ENCODE measurements at regions not wholly inside any gene's neighbourhood (a gene's known extent, or its start where the extent isn't known, plus 50 kb on each side); places are given as distances from the start of the nearest gene placed in this dataset.
A peak's percentile ranks its signal among the peaks of the same experiment; 100 is the strongest.

DNA sequence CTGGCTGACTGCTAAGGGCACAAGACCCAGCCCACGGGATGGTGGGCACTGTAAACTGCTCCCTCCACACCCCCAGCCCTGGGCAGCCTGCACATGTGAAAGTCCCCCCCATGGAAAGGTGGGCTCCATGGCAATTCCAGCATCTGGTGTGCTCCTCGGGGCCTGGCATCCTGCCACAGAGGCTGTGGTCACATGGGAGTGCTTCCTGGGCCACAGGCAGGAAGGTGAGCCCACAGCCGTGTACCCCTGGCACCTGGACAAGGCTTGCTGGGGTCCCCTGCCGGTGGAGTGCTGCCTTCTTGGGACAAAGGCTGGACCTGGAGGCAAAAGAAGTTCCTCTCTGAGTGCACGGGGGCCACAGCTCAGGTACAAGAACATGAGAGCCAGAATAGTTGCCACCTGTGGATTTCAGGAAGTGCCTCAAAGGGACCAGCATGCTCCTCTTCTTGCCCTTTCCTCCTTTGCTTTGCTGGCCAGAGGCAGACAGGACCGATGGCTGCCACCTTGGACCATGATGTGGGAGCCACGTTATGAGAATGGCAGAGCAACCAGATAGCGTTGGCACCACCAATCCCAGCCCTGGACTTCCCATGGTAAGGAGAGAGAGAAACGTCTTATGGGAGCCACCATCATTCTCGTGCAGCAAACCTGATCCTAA, 120.2 kb upstream of the MLN start:
- no peak for DNase-seq (ENCODE audit: low read depth)

DNA sequence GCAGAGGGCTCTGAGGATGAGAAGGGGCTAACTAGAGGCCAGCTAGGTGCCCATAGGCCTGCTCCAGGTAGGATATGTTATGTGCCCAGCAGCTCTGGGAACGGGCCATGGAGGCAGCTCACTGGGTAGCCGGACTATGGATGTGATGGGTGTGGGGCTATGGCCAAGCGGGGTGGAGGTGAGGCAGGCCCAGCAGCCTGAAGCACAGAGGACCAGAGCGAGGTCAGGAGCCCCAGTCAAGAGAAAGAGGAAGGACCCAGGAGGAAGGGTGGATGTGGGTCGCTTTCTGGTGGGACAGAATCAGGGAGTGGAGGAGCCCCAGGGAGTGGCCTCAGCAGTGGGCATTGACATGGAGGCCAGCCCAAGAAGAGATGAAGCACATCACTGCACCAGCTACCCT, 117.9 kb upstream of the MLN start:
- no peak for DNase-seq (ENCODE audit: low read depth)

DNA sequence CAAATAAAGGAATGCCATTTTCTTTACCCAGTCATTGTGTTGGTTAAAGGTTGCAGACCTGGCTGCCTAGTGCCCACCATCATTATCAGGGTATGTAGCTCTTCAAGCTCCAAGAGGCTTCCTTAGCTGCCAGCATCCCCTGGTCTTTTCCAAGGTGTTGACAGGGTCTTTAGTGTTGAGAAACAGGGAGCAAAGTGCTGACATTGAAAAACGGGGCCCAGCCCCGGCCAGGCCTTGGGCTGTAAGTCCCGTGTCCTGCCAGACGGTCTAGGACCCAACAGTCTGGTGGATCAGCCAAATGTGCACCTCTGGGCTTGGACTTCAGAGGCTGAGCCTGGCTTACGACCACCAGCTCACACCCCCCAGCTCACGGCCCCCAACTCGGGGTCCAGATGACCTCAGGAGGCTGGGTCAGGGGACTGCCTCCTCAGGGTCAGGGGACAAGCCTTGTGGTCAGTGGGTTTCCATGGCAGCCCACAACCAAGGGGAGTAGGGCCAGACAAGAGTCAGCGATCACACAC, 114.4 kb upstream of the MLN start:
- no peak for DNase-seq (ENCODE audit: low read depth)

DNA sequence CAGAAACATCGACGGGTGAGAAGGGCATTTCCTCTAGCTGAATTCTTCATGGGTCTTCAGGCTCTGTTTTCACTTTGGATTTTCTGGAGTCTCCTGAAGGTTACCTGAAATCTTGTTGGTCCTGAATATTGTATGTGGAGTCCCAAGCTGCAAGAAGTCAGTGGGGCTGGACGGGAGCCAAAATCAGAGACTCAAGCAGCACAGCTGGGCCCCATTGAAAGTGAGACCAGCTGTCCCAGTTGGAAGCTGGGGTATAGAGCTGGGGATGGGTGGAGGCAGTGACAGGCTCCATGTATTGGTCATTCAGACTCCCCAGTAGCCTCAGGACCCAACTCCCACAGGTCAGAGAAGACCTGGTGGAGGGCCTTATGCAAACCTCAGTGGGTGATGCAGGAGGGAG, 111.3 kb upstream of the MLN start:
- DNase-seq (ENCODE audit: low read depth) = no peak

DNA sequence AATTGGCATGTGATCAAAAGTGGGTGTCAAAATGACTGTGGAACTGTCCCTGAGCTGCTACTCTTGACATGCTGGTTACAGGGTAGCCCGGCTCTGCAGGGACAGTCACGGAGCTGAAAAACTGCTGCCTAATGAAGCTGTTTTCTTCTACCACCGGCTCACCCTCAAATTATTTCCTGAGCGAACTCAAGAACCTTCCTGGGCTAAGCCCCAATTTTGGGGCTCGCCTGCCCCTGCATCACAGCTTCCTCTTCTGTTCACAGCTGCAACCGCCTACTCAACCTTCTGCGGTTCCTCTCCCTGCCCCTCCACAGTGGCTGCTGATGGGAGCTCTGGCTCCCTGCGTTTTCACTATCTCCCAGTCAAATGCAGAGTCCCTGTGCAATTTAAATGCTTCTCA, 110.8 kb upstream of the MLN start:
- DNase-seq (ENCODE audit: low read depth) = peak; percentile 14

DNA sequence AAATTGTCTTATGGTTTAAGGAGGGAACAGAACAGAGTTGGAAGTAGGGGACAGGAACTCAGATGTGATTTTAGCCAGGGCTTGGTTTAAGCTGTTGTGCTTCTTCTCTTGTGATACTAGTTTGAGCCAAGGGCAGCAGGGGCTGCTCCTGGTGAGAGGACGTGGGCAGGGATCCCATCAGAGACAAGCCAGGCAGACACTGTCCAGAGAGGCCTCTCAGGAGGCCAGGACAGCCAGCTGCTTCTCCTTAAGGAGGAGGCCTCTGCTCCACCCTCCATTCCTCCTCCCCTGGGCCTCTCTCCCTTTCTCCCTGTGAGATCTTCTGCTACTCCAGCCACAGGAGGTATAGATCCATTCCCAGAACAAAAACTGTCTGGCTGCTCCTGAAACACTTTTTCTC, 108.4 kb upstream of the MLN start:
- no peak for DNase-seq (ENCODE audit: low read depth)

DNA sequence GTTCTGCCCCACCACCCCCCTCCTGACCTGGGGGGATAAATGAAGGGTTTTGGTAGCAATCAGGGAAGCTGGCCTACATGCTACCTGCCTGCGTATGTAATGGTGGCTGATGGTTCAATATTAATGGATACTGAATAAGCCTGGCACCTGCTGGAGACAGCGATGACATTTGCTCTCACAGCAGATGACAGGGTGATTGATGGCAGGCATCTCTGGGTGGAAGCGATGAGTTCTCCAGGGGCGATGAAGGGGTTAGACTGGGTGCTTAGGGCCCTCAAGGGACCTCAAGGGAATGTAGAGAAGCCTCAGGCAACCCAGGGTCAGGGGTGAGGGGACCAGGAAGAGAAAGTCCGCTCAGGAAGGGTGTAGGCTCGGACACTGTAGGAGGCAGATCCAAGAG, 107.7 kb upstream of the MLN start:
- no peak for DNase-seq (ENCODE audit: low read depth)

DNA sequence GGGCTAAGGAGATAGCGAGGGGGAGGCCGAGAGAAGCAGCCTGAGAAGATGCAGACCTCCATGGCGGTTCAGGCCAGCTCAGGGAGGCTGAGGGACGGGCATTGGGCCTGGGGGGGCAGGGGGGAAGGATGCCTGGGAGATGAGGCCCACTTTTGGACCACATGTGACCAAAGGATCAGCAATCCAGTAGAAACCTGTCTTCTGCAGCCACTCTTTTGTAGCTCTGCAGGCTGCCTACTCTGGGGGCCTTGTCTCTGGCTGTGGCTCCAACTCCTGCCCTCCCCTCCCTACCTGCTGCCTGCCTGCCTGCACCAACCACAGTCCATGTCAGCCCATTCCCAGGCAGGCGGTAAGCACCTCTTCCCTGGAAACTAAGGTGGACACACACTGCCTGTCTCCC, 106.8 kb upstream of the MLN start:
- DNase-seq (ENCODE audit: low read depth) = no peak

DNA sequence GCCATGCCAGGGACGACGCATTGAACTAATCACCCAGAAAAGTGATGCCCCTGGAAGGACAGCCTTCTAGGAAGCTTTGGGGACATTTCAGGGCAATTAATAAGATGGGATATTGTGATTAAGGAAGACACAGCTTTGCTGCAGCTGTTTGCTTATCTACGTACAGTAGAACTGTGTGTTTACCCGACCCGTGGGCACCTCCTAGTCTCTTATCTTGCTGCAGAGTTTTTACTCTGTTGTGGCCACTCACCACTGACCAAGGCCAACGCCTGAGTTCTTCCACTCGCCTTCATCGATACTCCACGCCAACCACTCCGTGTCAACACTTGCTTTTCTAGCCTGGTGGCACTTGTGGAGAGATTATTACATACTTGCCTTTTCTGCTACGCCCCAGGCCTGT, 105.9 kb upstream of the MLN start:
- no peak for DNase-seq (ENCODE audit: low read depth)

DNA sequence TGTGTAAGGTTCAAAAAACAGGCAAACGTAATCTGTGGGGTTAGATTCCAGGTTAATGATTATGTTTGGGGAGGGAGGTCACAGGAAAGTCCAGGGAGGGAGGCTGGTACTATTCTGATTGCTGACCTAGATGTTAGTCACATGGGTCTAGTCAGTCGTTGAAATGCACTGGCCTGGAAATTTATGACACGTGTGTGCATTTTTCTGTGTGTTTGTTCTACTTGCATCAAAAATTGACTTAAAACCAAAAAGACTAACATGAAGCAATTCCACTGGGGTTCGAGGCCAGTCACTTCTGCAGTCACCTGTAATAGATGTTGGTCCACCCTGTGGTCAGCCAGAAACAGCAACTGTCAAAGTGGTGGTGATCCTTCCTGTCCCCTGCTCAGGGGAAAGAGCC, 104.2 kb upstream of the MLN start:
- DNase-seq (ENCODE audit: low read depth) = no peak

DNA sequence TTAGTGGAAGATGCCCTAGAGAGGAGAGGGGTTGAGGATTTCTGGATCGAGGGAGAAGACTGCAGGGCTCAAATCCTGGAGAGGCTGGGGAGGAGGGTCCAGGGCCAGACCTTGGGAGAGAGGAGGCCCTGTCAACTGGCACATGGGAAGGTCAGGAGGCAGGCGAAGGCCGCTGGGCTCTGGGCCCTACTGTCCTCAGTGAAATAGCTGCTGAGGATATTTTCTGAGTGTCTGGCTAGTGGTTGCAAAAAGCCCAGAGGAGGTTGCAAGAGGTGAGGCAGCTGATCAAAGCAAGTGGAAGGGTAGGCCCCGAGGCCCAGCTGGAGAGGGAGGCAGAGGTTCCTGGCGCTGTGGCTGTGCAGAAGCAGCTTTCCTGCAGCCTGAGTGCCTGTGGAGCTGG, 103.4 kb upstream of the MLN start:
- DNase-seq (ENCODE audit: low read depth) = no peak

DNA sequence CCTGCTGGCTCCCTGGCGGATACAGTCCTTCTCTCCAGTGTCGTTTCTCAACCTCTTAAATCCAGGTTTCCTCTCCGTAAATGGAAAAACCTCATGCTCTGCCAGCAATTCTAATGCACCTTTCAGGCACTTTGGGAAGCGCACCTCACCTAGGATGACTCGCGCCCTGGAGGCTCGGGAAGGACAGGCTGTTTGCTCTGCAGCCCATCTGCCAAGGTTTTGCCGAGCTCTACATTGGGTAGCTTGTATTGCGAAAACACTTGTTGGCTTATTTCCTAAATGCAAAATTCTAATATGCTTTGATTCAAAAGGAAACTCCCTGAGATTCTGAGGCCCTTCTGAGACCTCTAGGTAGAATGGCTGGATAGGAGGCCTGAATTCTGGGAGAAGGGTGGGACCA, 102.6 kb upstream of the MLN start:
- no peak for DNase-seq (ENCODE audit: low read depth)

DNA sequence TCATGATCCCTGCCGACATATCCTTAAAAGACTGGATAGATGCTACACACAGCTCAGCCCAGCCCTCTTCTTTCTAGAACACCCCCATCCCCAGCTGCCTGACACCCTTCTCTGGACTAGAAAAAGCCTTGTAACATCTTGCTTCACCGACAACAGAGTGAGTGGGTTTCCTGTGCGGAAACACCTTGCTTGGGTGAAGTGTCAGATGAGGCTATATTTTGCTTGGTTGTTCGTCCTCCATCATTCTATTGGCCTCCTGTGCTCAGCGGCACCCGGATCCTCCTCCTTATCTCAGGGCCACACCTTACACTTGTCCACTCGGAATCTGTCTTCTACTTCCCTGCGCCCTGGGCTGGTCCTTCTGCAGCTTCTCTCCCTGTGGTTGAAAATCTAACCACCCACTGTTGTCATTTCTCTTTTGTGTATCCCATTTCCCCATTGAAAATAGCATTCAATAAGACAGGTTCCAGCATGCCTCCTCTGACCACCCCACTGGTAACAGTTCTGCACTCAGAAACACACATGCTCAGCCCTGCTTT, 101.3 kb upstream of the MLN start:
- DNase-seq (ENCODE audit: low read depth) = peak; percentile 38

DNA sequence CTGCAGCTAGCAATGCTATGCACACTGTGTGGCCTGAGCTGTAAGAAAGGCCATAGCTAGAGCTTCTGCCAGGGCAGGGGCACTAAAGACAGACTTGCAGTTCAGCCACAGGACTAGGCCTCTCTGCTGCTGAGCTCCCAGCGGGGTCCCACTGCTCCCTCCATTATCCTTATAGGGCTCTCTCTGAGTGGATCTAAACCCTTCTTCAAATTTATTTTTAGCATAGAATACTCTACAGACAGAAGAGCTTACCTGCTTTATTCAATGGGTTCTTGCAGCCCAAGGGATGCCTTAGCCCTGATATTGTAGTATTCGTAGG, 100.9 kb upstream of the MLN start:
- DNase-seq (ENCODE audit: low read depth) = no peak

DNA sequence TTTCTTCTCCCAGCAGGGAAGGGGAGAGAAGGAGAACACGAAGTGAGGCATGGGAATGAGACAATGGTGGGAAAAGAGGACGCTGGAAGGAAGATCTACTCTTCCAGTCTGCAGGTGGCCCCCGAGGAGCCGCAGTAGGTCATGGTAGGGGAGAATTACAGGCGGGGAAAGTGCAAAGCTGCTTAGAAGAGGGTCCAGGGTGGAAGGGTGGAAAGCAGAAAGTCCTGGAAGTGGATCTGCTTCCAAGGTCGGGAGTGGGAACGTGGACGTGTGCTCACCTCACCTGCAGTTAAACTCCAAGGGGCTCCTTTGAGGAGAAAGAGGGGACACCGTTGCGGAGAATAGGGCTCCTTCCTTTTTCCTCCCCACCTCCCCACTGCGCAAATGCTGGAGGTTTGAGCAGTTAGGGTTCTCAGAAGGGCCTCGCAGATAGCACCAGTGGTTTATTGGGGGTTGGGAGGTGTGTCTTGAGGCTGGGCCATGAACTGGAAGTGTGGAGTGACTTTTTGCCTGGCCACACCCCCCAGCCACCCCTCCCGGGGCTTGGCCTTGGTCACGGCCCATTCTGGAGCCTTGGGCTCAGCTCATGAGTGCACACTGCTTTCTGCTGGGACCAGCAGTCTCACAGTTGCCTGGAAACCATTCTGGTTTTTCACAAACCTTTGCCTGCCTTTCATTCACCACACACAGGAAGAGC, 100.4 kb upstream of the MLN start:
- peak; percentile 40 for DNase-seq (ENCODE audit: low read depth)

DNA sequence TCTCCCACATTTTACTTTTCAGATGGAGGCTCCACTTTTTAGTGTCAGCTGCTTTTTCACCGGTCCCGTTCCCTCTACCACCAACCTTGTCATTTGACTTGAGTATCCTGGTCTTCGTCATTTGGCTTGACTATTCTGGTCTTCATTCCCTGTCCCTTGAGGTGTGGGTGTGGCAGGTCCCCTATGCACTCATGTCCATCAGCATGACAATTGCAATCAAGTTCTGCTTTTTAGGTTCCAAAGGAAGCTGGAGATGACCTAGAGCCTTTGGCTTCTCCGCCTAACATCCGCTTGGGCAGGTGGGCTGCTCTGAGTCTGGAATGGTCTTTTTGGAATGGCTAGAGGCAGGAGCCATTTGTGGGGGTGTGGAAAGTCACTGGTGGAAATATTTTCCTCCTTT, 99.8 kb upstream of the MLN start:
- DNase-seq (ENCODE audit: low read depth) = no peak

DNA sequence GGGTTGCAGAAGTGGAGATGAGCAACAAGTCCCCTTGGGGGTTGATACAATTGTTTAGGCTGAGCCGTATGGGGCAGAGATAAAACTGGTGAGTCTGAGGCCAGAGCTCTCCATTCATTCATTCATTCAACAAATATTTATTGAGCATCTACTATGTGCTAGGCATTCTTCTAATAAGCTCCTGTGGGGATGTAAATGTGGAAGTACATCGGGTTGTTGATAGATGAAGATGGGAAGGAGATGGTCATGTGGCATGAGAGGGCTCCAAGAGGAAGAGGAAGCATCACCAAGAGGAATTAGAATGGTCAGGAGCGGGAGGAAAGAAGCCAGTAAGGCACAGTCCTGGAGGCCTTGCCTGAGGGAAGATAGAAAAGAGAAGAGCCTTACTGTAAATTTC, 98.7 kb upstream of the MLN start:
- no peak for DNase-seq (ENCODE audit: low read depth)

DNA sequence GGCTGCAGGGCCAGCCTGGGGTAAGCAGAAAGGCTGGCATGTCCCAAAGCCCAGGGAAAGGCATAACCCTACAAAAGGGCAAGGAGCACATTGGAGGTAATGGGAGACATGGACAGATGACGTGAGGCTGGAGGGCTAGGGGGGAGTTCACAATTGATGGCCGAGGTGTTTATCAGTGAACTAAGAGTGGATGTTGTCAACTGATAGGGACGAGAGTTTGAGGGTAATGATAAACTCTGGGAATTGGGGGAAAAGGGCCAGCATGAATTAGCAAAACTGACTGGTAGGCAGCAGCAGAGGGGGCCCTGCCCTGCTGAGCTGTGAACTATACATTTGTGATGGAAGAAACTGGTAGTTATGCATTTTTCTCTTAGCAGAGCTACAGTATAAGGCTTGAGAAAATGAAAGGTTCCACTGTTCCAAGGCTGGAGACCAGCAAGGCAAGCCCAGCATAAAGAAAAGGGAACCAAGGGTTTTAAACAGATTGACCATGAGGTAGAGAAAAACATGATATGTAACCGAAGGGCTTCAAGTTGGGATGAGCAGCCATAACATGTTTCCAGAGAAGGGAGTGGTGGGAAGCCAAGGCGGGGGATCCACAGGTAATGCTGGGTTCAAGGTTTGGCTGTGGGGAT, 98.1 kb upstream of the MLN start:
- DNase-seq (ENCODE audit: low read depth) = no peak

DNA sequence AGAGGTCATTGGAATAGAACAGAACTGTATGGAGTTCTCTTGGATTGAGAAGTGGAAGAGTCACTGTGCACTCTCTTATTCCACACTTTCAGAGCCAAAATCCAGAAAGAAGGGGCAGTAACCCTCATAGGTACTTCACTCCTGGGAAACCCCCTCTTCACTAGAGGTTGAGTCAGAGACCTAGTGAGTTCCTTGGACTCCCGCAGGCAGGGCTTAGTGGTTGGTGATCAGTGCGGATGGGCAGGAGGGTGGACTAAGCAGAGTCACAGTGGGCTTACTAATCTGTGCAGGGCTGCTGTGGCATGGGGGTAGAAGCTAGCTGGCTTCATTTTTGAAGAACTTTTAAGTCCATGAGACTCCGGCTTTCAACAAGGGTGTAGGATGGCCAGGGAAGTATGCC, 95.0 kb upstream of the MLN start:
- DNase-seq (ENCODE audit: low read depth) = no peak

DNA sequence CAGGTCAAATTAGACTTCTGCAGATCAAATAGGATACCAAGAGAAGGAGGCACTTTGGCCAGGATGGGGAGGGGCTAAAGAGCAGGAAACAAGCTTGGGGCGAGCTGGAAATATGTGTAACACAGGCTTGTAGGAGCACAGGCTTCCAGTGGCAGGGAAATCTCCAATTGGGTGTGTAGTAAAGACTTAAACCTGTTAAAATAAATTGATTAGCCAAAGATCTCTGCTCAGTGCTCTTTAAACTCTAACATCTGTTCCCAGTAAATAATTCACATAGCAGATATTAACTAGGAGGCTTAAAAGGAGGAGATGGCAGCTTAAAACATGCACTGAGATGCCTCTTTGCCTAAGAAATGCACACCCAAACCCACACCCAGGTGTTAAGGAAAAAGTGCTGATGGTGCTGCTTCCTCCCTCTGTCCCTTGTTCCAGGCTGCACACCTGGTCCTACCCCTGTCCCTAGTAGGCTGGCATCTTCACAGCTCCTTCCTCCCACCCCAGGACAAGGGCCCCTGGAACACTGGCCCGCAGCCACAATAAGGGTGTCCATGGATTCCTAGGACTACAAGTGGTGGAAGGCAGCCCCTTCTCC, 93.5 kb upstream of the MLN start:
- DNase-seq (ENCODE audit: low read depth) = no peak

DNA sequence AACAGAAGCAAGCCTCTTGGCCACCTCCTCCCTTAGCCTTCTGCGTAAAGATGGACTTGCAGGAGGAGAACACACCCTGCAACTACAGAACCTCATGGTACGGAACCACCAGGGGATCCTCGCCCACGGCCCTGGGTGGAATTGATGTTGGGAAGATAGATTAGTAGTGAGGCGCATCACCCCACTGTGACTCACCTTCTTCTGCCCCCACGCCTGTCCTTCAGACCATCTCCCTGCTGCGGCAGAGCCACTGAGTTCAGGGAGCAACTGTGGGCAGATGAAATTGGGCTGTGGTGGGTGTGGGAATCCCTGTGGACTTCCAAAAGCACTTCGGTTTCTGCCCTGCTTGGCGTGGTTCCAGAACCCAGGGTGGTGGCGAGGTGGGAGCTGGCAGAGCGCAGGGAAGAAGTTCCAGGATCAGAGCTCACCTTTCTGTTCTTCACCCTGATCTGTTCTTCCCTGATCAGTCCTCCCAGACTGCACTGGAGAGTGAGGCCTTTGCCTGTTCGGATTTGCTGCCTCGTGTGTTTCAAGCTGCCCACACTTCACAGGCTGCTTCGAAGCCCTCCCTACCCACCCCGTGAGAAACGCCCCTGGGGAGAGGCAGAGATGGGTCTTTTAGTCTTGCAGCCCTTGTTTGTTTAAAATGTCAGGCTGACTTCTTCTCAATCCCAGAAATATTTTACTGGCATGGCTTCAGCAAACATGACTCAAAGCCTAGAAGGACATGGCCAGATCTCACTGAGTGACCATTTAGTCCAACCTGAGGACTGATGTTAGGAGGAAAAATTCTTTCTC, 92.8 kb upstream of the MLN start:
- DNase-seq (ENCODE audit: low read depth) = no peak

DNA sequence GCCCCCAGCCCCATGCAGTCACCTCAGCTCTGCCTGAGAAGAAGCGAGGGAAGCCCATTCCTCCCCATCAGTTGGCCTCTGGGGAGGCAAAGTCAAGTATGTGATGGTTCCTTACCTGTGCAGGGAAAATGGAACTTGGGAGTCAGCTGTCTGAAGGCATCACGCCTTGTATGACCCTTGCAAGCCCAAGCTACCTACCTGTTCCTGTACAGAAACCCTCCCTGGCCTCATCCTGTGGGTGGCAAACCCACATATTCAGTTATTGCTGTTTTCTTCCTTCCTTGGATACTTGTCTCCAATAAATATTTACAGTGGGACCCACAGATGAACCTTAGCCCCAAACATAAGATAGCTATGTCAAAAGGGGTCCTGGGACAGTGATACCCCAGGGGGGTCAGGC, 92.2 kb upstream of the MLN start:
- DNase-seq (ENCODE audit: low read depth) = no peak

Data from T follicular helper cell (primary cell).